Vagina (tissue), 2 donors: ENCODE measurements at regions not wholly inside any gene's neighbourhood (a gene's known extent, or its start where the extent isn't known, plus 50 kb on each side); places are given as distances from the start of the nearest gene placed in this dataset.

Experiments
- DNase-seq, 2 donors: peaks; one replicate each; pipeline ENCODE4 v3.0.0-alpha.2; 2017; ENCODE audit errors: extremely low spot score in 2 of 2
- H3K27ac ChIP-seq: fragments of 200-600 bp; sonication (generic); one replicate; pipeline ENCODE4 v1.5.1; 2019
- H3K27me3 ChIP-seq: fragments of 200-600 bp; sonication (generic); one replicate; pipeline ENCODE4 v1.5.1; 2019
- H3K36me3 ChIP-seq, 2 donors: fragments of 200-600 bp; sonication (generic); one replicate each; pipeline ENCODE4 v1.5.1; 2017 to 2019
- H3K4me1 ChIP-seq: fragments of 200-600 bp; sonication (generic); one replicate; pipeline ENCODE4 v1.5.1; 2019
- H3K4me3 ChIP-seq, 2 donors: fragments of 200-600 bp; sonication (generic); 1 replicate in 1 of 2; 2 replicates in 1 of 2; pipeline ENCODE4 v1.5.1; 2016 to 2019
- H3K9me3 ChIP-seq: fragments of 200-600 bp; sonication (generic); one replicate; pipeline ENCODE4 v1.5.1; 2019
- POLR2A ChIP-seq, 2 donors: fragments of 450-650 bp; IDR thresholded peaks; one replicate each; pipeline ENCODE4 v1.6.1; 2017; ENCODE audit warnings: antibody characterized with exemption in 2 of 2, mild to moderate bottlenecking in 2 of 2, moderate library complexity in 2 of 2
- POLR2AphosphoS5 ChIP-seq, 2 donors: sonication (generic); formaldehyde crosslinking; IDR thresholded peaks; one replicate each; pipeline ENCODE4 v1.9.0; 2017; ENCODE audit warnings: antibody characterized with exemption in 2 of 2, mild to moderate bottlenecking in 2 of 2, low read depth in 1 of 2; ENCODE audit not compliant: insufficient read depth in 1 of 2
- intact Hi-C: fragments of 100-400 bp; cut with DNase I; formaldehyde crosslinking; loops from one replicate; pipeline ENCODE4 v1.15.1; 2023
- TF ChIP-seq, protein P1 (sequence below), 3 experiments: fragments of 450-650 bp in 2 of 3; fragments of 200-600 bp in 1 of 3; sonication (generic) in 1 of 3; IDR thresholded peaks; one replicate each; pipeline ENCODE4 v1.5.1; 2017 to 2019; ENCODE audit warnings: antibody characterized with exemption in 3 of 3, mild to moderate bottlenecking in 2 of 3, moderate library complexity in 2 of 3

GRCh38 chr12:13486794-13487193 is 290.3 kb downstream of the EMP1 start:
- no peak for DNase-seq
- no peak overlapping the region for H3K4me3 ChIP-seq
- intact Hi-C loops: no loop called here

DNA sequence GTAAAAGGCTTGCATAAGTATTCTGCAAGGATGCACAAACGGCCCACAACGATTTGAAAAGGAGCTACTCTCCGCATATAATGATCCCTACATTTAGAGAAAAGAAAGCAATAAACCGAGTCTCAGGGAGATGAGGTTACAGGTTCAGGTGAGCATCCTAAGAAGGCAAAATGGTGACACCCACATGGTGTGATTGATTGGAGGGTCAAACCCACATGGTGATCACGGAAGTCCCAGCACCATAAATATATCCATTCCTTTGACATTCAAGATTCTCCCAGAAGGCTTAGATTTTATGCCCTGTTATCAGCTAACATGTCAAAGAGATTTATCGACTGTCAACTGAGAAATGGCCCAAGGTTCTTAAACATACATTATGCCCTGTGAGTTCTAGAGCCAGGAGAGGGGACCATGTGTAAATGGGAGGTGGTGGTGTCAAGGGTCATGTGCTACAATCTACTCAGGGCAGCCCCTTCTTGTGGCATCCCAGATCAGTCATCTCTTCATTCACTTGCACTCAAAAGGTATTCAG is 282.2 kb downstream of the EMP1 start:
- Histone ChIP-seq H3K27ac (no peak overlapping the region), H3K9me3 (no peaks in the 10 kb centered on the region)
- TF ChIP-seq, protein P1, sequence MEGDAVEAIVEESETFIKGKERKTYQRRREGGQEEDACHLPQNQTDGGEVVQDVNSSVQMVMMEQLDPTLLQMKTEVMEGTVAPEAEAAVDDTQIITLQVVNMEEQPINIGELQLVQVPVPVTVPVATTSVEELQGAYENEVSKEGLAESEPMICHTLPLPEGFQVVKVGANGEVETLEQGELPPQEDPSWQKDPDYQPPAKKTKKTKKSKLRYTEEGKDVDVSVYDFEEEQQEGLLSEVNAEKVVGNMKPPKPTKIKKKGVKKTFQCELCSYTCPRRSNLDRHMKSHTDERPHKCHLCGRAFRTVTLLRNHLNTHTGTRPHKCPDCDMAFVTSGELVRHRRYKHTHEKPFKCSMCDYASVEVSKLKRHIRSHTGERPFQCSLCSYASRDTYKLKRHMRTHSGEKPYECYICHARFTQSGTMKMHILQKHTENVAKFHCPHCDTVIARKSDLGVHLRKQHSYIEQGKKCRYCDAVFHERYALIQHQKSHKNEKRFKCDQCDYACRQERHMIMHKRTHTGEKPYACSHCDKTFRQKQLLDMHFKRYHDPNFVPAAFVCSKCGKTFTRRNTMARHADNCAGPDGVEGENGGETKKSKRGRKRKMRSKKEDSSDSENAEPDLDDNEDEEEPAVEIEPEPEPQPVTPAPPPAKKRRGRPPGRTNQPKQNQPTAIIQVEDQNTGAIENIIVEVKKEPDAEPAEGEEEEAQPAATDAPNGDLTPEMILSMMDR (IDR thresholded peaks at IDR 0.05): no peak
- TF ChIP-seq POLR2A (IDR thresholded peaks at IDR 0.05) (no peak), POLR2AphosphoS5 (IDR thresholded peaks at IDR 0.05; ENCODE audit: insufficient read depth in 1 of 2, low read depth in 1 of 2) (no peak)

More at GRCh38 chr12:13486794-13487193, 290.3 kb downstream of the EMP1 start:
- H3K36me3 ChIP-seq: no peaks in the 10 kb centered on the region
- no peaks in the 10 kb centered on the region for H3K4me1 ChIP-seq
- H3K27ac ChIP-seq: no peak overlapping the region
- no peaks in the 10 kb centered on the region for H3K9me3 ChIP-seq
- TF ChIP-seq, protein P1 (IDR thresholded peaks at IDR 0.05): no peak
- TF ChIP-seq POLR2AphosphoS5 (IDR thresholded peaks at IDR 0.05; ENCODE audit: insufficient read depth in 1 of 2, low read depth in 1 of 2): no peak
- TF ChIP-seq POLR2A (IDR thresholded peaks at IDR 0.05): no peak
- H3K27me3 ChIP-seq: no peaks in the 10 kb centered on the region

DNA sequence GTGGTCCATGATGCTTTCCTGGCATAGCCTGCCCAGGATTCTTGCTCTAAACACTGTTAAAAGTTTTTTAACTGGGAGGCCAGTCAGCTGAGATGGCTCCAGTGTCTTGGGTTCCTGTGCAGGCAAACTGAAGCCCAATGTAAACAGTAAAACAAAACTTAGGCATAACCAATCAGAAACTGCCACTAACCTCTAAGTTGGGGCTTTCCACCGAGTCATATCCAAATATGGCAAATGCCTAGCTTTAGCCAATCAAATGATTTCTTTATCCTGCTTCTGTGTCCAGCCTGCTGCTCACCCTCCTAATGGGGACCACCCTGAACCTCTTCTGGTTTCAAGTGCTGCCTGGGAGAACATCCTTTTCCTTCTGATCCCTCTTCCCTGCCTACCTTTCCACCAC is 277.9 kb downstream of the EMP1 start:
- Histone ChIP-seq H3K36me3 (no peaks in the 10 kb centered on the region), H3K9me3 (no peaks in the 10 kb centered on the region), H3K27ac (no peak overlapping the region), H3K4me1 (no peaks in the 10 kb centered on the region), H3K4me3 (no peak overlapping the region), H3K27me3 (no peaks in the 10 kb centered on the region)
- no peak for TF ChIP-seq POLR2AphosphoS5 (IDR thresholded peaks at IDR 0.05; ENCODE audit: insufficient read depth in 1 of 2, low read depth in 1 of 2)
- TF ChIP-seq, protein P1 (IDR thresholded peaks at IDR 0.05): no peak
- TF ChIP-seq POLR2A (IDR thresholded peaks at IDR 0.05): no peak
- no peak for DNase-seq
- intact Hi-C loops: no loop called here

More for the DNA sequence above, 282.2 kb downstream of the EMP1 start:
- intact Hi-C loops: no loop called here
- H3K4me3 ChIP-seq: no peak overlapping the region
- no peaks in the 10 kb centered on the region for H3K27me3 ChIP-seq
- no peaks in the 10 kb centered on the region for H3K36me3 ChIP-seq
- no peaks in the 10 kb centered on the region for H3K4me1 ChIP-seq
- DNase-seq: no peak

GRCh38 chr12:13472690-13473089 is 276.2 kb downstream of the EMP1 start:
- Histone ChIP-seq H3K9me3 (no peaks in the 10 kb centered on the region), H3K27me3 (no peaks in the 10 kb centered on the region), H3K27ac (no peak overlapping the region), H3K4me1 (no peaks in the 10 kb centered on the region), H3K4me3 (no peak overlapping the region), H3K36me3 (no peaks in the 10 kb centered on the region)
- intact Hi-C loops: no loop called here
- TF ChIP-seq POLR2AphosphoS5 (IDR thresholded peaks at IDR 0.05; ENCODE audit: insufficient read depth in 1 of 2, low read depth in 1 of 2) (no peak), POLR2A (IDR thresholded peaks at IDR 0.05) (no peak)
- TF ChIP-seq, protein P1 (IDR thresholded peaks at IDR 0.05): no peak
- DNase-seq: no peak

DNA sequence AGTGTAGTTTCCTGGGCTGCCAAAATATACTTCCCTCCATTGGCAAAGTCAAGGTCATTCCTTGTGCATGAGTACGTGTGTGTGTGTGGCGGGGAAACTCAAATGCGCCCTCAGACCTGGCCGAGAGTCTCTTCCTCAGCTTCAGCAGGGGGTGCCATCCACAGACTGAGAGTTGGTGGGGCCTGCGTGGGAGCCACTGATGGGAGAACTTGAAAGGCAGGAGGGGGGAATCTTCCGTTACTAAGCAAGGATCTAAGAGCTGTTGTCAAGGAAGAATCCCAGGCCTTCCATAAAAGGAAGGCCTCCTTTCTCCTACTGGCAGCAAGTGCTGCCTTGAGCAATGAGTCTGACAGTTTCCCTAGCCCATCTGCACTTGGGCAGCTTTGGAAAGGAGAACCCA is 274.9 kb downstream of the EMP1 start:
- Histone ChIP-seq H3K27me3 (no peaks in the 10 kb centered on the region), H3K27ac (no peak overlapping the region), H3K9me3 (no peaks in the 10 kb centered on the region), H3K36me3 (no peaks in the 10 kb centered on the region), H3K4me3 (no peak overlapping the region), H3K4me1 (no peaks in the 10 kb centered on the region)
- intact Hi-C loops: no loop called here
- DNase-seq: no peak
- TF ChIP-seq POLR2A (IDR thresholded peaks at IDR 0.05) (no peak), POLR2AphosphoS5 (IDR thresholded peaks at IDR 0.05; ENCODE audit: insufficient read depth in 1 of 2, low read depth in 1 of 2) (no peak)
- TF ChIP-seq, protein P1 (IDR thresholded peaks at IDR 0.05): no peak
